Neural crest cell (in vitro differentiated cells): ENCODE measurements at regions not wholly inside any gene's neighbourhood (a gene's known extent, or its start where the extent isn't known, plus 50 kb on each side); places are given as distances from the start of the nearest gene placed in this dataset.
A peak's percentile ranks its signal among the peaks of the same experiment; 100 is the strongest.

Experiments used
- DNase-seq: peaks from one replicate; pipeline ENCODE4 v3.0.0; 2021; ENCODE audit warnings: low read depth, mixed read lengths, low spot score
- H3K27ac Mint-ChIP-seq: one replicate; pipeline ENCODE4 v1.8.0; 2021; ENCODE audit warnings: mild to moderate bottlenecking, mixed read lengths; ENCODE audit not compliant: unreplicated experiment
- H3K27me3 Mint-ChIP-seq: 2 replicates; pipeline ENCODE4 v1.8.0; 2021; ENCODE audit warnings: low read depth, mild to moderate bottlenecking, mixed read lengths
- H3K36me3 Mint-ChIP-seq: 2 replicates; pipeline ENCODE4 v1.8.0; 2021; ENCODE audit warnings: low read depth, mild to moderate bottlenecking, mixed read lengths
- H3K4me1 Mint-ChIP-seq: 2 replicates; pipeline ENCODE4 v1.8.0; 2021; ENCODE audit warnings: mixed read lengths
- H3K4me3 Mint-ChIP-seq: one replicate; pipeline ENCODE4 v1.8.0; 2021; ENCODE audit warnings: mild to moderate bottlenecking, mixed read lengths
- H3K9me3 Mint-ChIP-seq: 2 replicates; pipeline ENCODE4 v1.8.0; 2021; ENCODE audit warnings: mixed read lengths
- CTCF ChIP-seq: fragments of 200-600 bp; sonication (generic); conservative IDR thresholded peaks from 2 replicates; pipeline ENCODE4 v1.5.0; 2021; ENCODE audit warnings: antibody characterized with exemption, mild to moderate bottlenecking

GRCh38 chr1:218812360-218812759 is 361.3 kb upstream of the LYPLAL1 start:
- Mint-ChIP-seq H3K27me3 (no peaks in the 10 kb centered on the region), H3K9me3 (no peaks in the 10 kb centered on the region), H3K4me3 (no peak overlapping the region), H3K36me3 (no peaks in the 10 kb centered on the region), H3K27ac (no peak overlapping the region), H3K4me1 (no peaks in the 10 kb centered on the region)
- no peak for DNase-seq
- TF ChIP-seq CTCF: no peak

GRCh38 chr1:218813237-218813636 is 360.4 kb upstream of the LYPLAL1 start:
- Mint-ChIP-seq H3K27ac (no peak overlapping the region), H3K9me3 (no peaks in the 10 kb centered on the region), H3K36me3 (no peaks in the 10 kb centered on the region), H3K27me3 (no peaks in the 10 kb centered on the region), H3K4me1 (no peaks in the 10 kb centered on the region), H3K4me3 (no peak overlapping the region)
- no peak for DNase-seq
- TF ChIP-seq CTCF: no peak

GRCh38 chr1:218815076-218815475 is 358.6 kb upstream of the LYPLAL1 start:
- Mint-ChIP-seq H3K4me3 (no peak overlapping the region), H3K9me3 (no peaks in the 10 kb centered on the region), H3K4me1 (no peaks in the 10 kb centered on the region), H3K36me3 (no peaks in the 10 kb centered on the region), H3K27me3 (no peaks in the 10 kb centered on the region), H3K27ac (no peak overlapping the region)
- no peak for TF ChIP-seq CTCF
- DNase-seq: no peak

- Mint-ChIP-seq H3K9me3 (peaks cover 6% of the 10 kb centered on the region), H3K27me3 (no peaks in the 10 kb centered on the region), H3K27ac (no peak overlapping the region), H3K4me1 (no peaks in the 10 kb centered on the region), H3K4me3 (no peak overlapping the region), H3K36me3 (peaks cover 3% of the 10 kb centered on the region)
- no peak for DNase-seq
- TF ChIP-seq CTCF: peak; percentile 22
Measured at GRCh38 chr1:218817071-218817470, 356.6 kb upstream of the LYPLAL1 start.

DNA sequence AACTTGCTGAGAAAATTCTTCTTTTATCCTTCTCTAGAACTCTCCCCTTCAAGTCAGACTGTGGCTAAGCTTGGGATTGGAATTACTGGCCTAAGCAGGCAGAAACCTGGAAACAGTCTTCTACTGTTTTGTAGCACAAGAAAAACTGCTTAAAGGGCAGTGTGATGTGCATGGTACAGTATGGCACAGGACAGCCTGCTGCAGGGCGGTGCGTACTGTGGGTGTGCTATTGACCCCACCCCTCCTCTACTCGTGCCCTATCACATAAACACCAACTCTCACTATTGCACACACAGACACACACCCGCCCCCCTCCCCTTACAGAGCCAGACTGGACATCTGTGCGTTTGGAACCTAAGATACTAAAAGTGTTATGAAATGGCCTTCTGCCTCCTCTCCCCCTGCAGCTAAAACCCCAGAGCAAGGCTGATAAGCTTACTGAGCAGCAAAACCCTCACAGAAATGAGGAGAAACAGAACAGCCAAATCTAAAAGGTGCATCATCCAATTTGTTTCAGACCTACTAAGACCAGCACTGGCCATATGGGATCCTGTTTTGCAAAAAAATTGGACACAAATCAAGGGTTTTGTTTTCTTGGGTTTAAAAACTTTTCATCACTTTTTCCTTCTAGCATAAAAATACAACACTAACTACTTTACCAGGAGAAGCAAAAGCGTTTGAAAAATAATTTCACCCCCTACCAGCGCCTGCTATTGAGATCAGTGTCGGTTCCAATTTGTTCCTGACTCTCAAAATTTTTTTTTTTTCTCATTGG is 355.8 kb upstream of the LYPLAL1 start:
- TF ChIP-seq CTCF: no peak
- no peak for DNase-seq
- Mint-ChIP-seq H3K27ac (no peak overlapping the region), H3K36me3 (peaks cover 3% of the 10 kb centered on the region), H3K4me3 (no peak overlapping the region), H3K4me1 (no peaks in the 10 kb centered on the region), H3K9me3 (peaks cover 6% of the 10 kb centered on the region), H3K27me3 (no peaks in the 10 kb centered on the region)
